Coronary artery (tissue), 2 donors: ENCODE measurements at regions not wholly inside any gene's neighbourhood (a gene's known extent, or its start where the extent isn't known, plus 50 kb on each side); places are given as distances from the start of the nearest gene placed in this dataset.

Experiments
- DNase-seq: peaks from one replicate; pipeline ENCODE4 v3.0.0-alpha.2; 2017; ENCODE audit warnings: low spot score
- H3K27ac ChIP-seq, 2 donors: fragments of 200-600 bp; sonication (generic); one replicate each; pipeline ENCODE4 v1.5.1; 2016 to 2019
- H3K4me3 ChIP-seq: fragments of 200-600 bp; sonication (generic); 2 replicates; pipeline ENCODE4 v1.5.1; 2016; ENCODE audit warnings: mild to moderate bottlenecking, moderate library complexity
- TF ChIP-seq, protein P1 (sequence below): fragments of 200-600 bp; sonication (generic); IDR thresholded peaks from one replicate; pipeline ENCODE4 v1.5.1; 2019; ENCODE audit warnings: antibody characterized with exemption

DNA sequence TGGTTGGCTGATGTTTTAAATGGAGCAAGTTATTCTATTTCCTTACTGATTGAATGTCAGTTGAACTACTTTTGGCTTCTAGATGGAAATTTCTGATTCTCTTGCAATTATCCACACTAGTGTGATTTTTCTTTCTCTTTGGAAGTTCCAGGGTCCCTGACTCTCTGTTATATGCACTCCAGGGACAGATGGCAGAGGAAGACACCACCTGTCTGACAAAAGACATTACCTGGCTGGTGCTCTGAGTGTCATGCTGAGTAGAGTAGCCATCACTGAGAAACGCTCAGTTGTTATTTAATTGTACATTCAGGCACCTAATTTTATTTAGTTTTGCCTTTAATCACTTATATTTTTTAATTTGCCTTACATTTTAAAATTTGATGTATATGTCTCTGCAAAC is 105.4 kb upstream of the TLL1 start:
- no peak overlapping the region for H3K27ac ChIP-seq
- H3K4me3 ChIP-seq, result no peak overlapping the region
- TF ChIP-seq, protein P1, sequence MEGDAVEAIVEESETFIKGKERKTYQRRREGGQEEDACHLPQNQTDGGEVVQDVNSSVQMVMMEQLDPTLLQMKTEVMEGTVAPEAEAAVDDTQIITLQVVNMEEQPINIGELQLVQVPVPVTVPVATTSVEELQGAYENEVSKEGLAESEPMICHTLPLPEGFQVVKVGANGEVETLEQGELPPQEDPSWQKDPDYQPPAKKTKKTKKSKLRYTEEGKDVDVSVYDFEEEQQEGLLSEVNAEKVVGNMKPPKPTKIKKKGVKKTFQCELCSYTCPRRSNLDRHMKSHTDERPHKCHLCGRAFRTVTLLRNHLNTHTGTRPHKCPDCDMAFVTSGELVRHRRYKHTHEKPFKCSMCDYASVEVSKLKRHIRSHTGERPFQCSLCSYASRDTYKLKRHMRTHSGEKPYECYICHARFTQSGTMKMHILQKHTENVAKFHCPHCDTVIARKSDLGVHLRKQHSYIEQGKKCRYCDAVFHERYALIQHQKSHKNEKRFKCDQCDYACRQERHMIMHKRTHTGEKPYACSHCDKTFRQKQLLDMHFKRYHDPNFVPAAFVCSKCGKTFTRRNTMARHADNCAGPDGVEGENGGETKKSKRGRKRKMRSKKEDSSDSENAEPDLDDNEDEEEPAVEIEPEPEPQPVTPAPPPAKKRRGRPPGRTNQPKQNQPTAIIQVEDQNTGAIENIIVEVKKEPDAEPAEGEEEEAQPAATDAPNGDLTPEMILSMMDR, result no peak
- no peak for DNase-seq

DNA sequence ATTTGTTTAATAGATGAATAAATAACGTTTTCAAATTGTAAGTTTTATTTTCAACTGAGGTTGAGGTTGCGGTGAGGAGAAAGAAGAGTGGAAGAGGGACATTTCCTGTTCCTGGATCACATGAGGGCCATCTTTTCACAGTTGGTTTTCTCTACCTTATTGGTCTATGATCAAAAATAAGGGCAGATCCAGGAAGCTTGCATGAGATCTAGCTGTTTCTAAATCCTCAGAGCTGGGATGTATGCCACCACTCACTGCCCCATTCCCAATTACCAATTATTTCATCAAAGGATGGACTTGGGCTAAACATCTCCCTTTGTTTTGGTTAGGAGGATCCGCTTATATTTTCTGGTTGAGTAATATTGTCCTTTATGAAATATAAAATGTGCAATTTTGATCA is 104.8 kb upstream of the TLL1 start:
- Histone ChIP-seq H3K27ac (no peak overlapping the region), H3K4me3 (no peak overlapping the region)
- TF ChIP-seq, protein P1, result no peak
- no peak for DNase-seq

DNA sequence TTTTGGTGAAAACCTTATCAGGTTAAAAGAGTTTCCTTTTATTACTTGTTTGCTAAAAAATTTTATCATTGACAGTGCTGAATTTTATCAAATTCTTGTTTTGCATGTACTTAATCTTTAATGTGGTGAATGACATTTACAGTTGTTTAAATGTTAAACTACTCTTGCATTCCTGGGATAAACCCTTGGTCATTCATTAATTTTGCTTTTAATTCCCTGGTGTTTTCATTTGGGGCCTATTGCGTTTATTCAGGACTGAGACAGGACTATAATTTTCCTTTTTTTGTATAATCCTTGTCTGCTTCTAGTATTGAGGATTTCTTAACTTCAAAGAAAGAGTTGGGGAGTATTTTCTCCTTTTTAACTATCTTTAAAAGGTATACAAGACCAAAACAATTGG is 98.7 kb upstream of the TLL1 start:
- Histone ChIP-seq H3K27ac (no peak overlapping the region), H3K4me3 (no peak overlapping the region)
- no peak for DNase-seq
- TF ChIP-seq, protein P1, result no peak

GRCh38 chr4:165779950-165780670 is 92.9 kb upstream of the TLL1 start:
- H3K27ac ChIP-seq, result no peak overlapping the region
- H3K4me3 ChIP-seq, result no peak overlapping the region
- no peak for DNase-seq
- TF ChIP-seq, protein P1, result no peak

GRCh38 chr4:165780735-165781134 is 92.3 kb upstream of the TLL1 start:
- DNase-seq, result no peak
- Histone ChIP-seq H3K27ac (no peak overlapping the region), H3K4me3 (no peak overlapping the region)
- TF ChIP-seq, protein P1, result no peak

GRCh38 chr4:165782623-165783022 is 90.4 kb upstream of the TLL1 start:
- DNase-seq, result no peak
- TF ChIP-seq, protein P1, result no peak
- H3K27ac ChIP-seq, result no peak overlapping the region
- no peak overlapping the region for H3K4me3 ChIP-seq

GRCh38 chr4:165783626-165784025 is 89.4 kb upstream of the TLL1 start:
- DNase-seq, result no peak
- TF ChIP-seq, protein P1, result no peak
- H3K27ac ChIP-seq, result no peak overlapping the region

More at GRCh38 chr4:165783626-165784025, 89.4 kb upstream of the TLL1 start:
- H3K4me3 ChIP-seq, result no peak overlapping the region
